K562 (cell line): ENCODE measurements at regions not wholly inside any gene's neighbourhood (a gene's known extent, or its start where the extent isn't known, plus 50 kb on each side); places are given as distances from the start of the nearest gene placed in this dataset.

Experiments used
- ATAC-seq: fragments of 200-7000 bp; cut with Tn5 transposase; 3 replicates; pipeline ENCODE4 v1.9.1; 2020; ENCODE audit warnings: moderate library complexity
- BruUV-seq: library from RNA; stranded (reverse); fragments of 400-500 nt; replicated peaks from 2 replicates; lab custom pipeline; 2021; lab: Mats Ljungman, UMichigan
- CTCF ChIA-PET: fragments of 300-600 bp; formaldehyde crosslinking; extraction: SDS; loops from one replicate; lab custom pipeline; 2021; ENCODE audit warnings: low intra/inter-chr PET ratio; lab: Yijun Ruan, JAX
- POLR2A ChIA-PET: fragments of 300-600, 350-650 bp; sonication (Branson Sonifier 250); formaldehyde crosslinking; extraction: SDS; loops from one replicate; lab custom pipeline; 2021; ENCODE audit warnings: antibody characterized with exemption, inconsistent platforms; lab: Yijun Ruan, JAX
- DNase-seq, 4 experiments: peaks; one replicate each; pipeline versions ENCODE4 v3.0.0 to v3.0.0-alpha.2; 2011 to 2018; ENCODE audit warnings: low spot score in 3 of 4, mixed read lengths in 3 of 4; ENCODE audit errors: extremely low read depth in 1 of 4
- FAIRE-seq: peaks from 2 replicates; lab custom pipeline; 2011; peaks lifted over from hg19 to GRCh38; lab: Jason Lieb, UNC
- H2AFZ ChIP-seq: 2 replicates; pipeline ENCODE4 v1.6.0; 2011; ENCODE audit warnings: low read depth, low read length, control low read depth, inconsistent platforms
- H3K27ac ChIP-seq: fragments of 200-600 bp; 3 replicates; pipeline ENCODE4 v1.8.0; 2011; ENCODE audit warnings: low read depth, mild to moderate bottlenecking, control low read depth, inconsistent platforms, low read length, moderate library complexity, mixed read lengths; ENCODE audit errors: extremely low read depth
- H3K27me3 ChIP-seq, 2 experiments: fragments of 300-600 bp in 1 of 2; 2 replicates in 1 of 2; 3 replicates in 1 of 2; pipeline versions ENCODE4 v1.6.0 to v1.8.0; 2011; ENCODE audit warnings: inconsistent platforms in 2 of 2, low read length in 2 of 2, mild to moderate bottlenecking in 1 of 2, mixed read lengths in 1 of 2, moderate library complexity in 1 of 2; ENCODE audit not compliant: control insufficient read depth in 2 of 2, insufficient read depth in 2 of 2
- H3K36me3 ChIP-seq: fragments of 300-600 bp; 3 replicates; pipeline ENCODE4 v1.8.0; 2011; ENCODE audit warnings: mild to moderate bottlenecking, low read length, inconsistent platforms; ENCODE audit not compliant: control insufficient read depth, insufficient read depth
- H3K4me1 ChIP-seq, 2 experiments: fragments of 200-600 bp in 1 of 2; replicated peaks in 1 of 2; 2 replicates in 1 of 2; 3 replicates in 1 of 2; pipeline versions ENCODE4 v1.5.1 to v1.8.0; 2011; ENCODE audit warnings: inconsistent platforms in 2 of 2, low read length in 2 of 2, mild to moderate bottlenecking in 1 of 2, mixed read lengths in 1 of 2, moderate library complexity in 1 of 2; ENCODE audit not compliant: control insufficient read depth in 2 of 2, insufficient read depth in 2 of 2
- H3K4me2 ChIP-seq: 2 replicates; pipeline ENCODE4 v1.6.1; 2011; ENCODE audit warnings: low read length, control low read depth, inconsistent platforms, mixed read lengths; ENCODE audit not compliant: insufficient read depth
- H3K4me3 ChIP-seq: fragments of 200-600 bp; sonication (generic), shearing (Covaris generic); 2 replicates; pipeline ENCODE4 v1.5.1; 2016; ENCODE audit warnings: control low read depth, inconsistent platforms
- H3K79me2 ChIP-seq: fragments of 200-600 bp; 3 replicates; pipeline ENCODE4 v1.8.0; 2011; ENCODE audit warnings: low read length, inconsistent platforms; ENCODE audit not compliant: control insufficient read depth, insufficient read depth
- H3K9ac ChIP-seq, 2 experiments: 2 replicates each; pipeline versions ENCODE4 v1.6.0 to v1.6.1; 2011; ENCODE audit warnings: low read depth in 2 of 2, low read length in 2 of 2, control low read depth in 1 of 2, inconsistent platforms in 1 of 2, mild to moderate bottlenecking in 1 of 2, mixed read lengths in 1 of 2; ENCODE audit not compliant: insufficient read depth in 1 of 2
- H3K9me1 ChIP-seq: one replicate; pipeline ENCODE4 v1.6.0; 2011; ENCODE audit warnings: inconsistent platforms, mild to moderate bottlenecking, low read length, moderate library complexity; ENCODE audit not compliant: control insufficient read depth, insufficient read depth
- H3K9me3 ChIP-seq: replicated peaks from 2 replicates; pipeline ENCODE4 v1.5.1; 2011; ENCODE audit warnings: low read depth, low read length, inconsistent platforms; ENCODE audit not compliant: control insufficient read depth, insufficient read depth
- H4K20me1 ChIP-seq: replicated peaks from 2 replicates; pipeline ENCODE4 v1.6.1; 2011; ENCODE audit warnings: low read length, inconsistent platforms, mixed read lengths; ENCODE audit not compliant: control insufficient read depth, insufficient read depth
- ARNT ChIP-seq, 2 experiments: fragments of 450-650 bp; IDR thresholded peaks; 2 replicates each; pipeline ENCODE4 v1.6.1; 2016; ENCODE audit warnings: mild to moderate bottlenecking in 1 of 2
- ATF1 ChIP-seq, 2 experiments: fragments of 450-650 bp in 1 of 2; IDR thresholded peaks; 2 replicates each; pipeline ENCODE4 v1.6.1; 2016; ENCODE audit warnings: missing compliant biosample characterization in 1 of 2, missing genetic modification characterization in 1 of 2
- CC2D1A ChIP-seq: fragments of 450-650 bp; IDR thresholded peaks from 2 replicates; pipeline ENCODE4 v1.6.1; 2017; ENCODE audit warnings: mild to moderate bottlenecking
- HLTF ChIP-seq: fragments of 450-650 bp; IDR thresholded peaks from 2 replicates; pipeline ENCODE4 v1.6.1; 2016
- KHSRP ChIP-seq: fragments of 450-650 bp; IDR thresholded peaks from 2 replicates; pipeline ENCODE4 v1.6.1; 2017
- NELFE ChIP-seq: IDR thresholded peaks from 2 replicates; pipeline ENCODE4 v1.6.1; 2011; ENCODE audit warnings: mild to moderate bottlenecking; ENCODE audit not compliant: insufficient read depth, insufficient read length
- RBM17 ChIP-seq: fragments of 200-400 bp; formaldehyde crosslinking; IDR thresholded peaks from 2 replicates; pipeline ENCODE4 v1.6.1; 2017; ENCODE audit warnings: low read depth, mild to moderate bottlenecking, low read length, borderline replicate concordance
- SFPQ ChIP-seq: fragments of 200-400 bp; formaldehyde crosslinking; IDR thresholded peaks from 2 replicates; pipeline ENCODE4 v1.6.1; 2017; ENCODE audit warnings: mild to moderate bottlenecking, low read depth, low read length, moderate library complexity
- TCF3 ChIP-seq: sonication (generic); formaldehyde crosslinking; IDR thresholded peaks from 2 replicates; pipeline ENCODE4 v1.4.0; 2020; ENCODE audit warnings: mild to moderate bottlenecking, missing genetic modification reagents
- ZNF197 ChIP-seq: fragments of 200-800 bp; sonication (Bioruptor generic); IDR thresholded peaks from 2 replicates; pipeline ENCODE4 v1.6.1; 2016; ENCODE audit warnings: low read depth, missing genetic modification characterization, missing compliant biosample characterization
- ZNF589 ChIP-seq: fragments of 200-800 bp; sonication (Bioruptor generic); IDR thresholded peaks from 2 replicates; pipeline ENCODE4 v1.6.1; 2016; ENCODE audit warnings: low read depth, missing genetic modification characterization, missing compliant biosample characterization
- ZNF75A ChIP-seq: fragments of 450-650 bp; formaldehyde crosslinking; IDR thresholded peaks from 2 replicates; pipeline ENCODE4 v1.4.0; 2020; ENCODE audit warnings: mild to moderate bottlenecking
- ZNF77 ChIP-seq: fragments of 250-450 bp; sonication (Bioruptor Pico); IDR thresholded peaks from 2 replicates; pipeline ENCODE4 v1.5.0; 2020
- ZNF785 ChIP-seq: fragments of 250-450 bp; sonication (Bioruptor Pico); IDR thresholded peaks from 2 replicates; pipeline ENCODE4 v1.4.0; 2020; ENCODE audit warnings: mild to moderate bottlenecking
- WGBS: fragments of 100-300 bp; shearing (Covaris generic); methylation state at CpG from one replicate; pipeline ENCODE4 v1.1.6; 2016; ENCODE audit warnings: low coverage, mixed read lengths; ENCODE audit not compliant: insufficient coverage; ENCODE audit errors: missing lambda C conversion rate; 5-methylcytosine and 5-hydroxymethylcytosine counted together
- in situ Hi-C: fragments of 300-500 bp; cut with MboI; formaldehyde crosslinking; loops from 4 replicates; pipeline ENCODE4 v1.15.0; 2018; ENCODE audit warnings: inconsistent platforms, mixed read lengths
- intact Hi-C: fragments of 100-400 bp; cut with micrococcal nuclease; formaldehyde crosslinking; loops from 2 replicates; pipeline ENCODE4 v1.14.2; 2022

GRCh38 chr6:21478883-21479539 is 114.5 kb upstream of the SOX4 start:
- Histone ChIP-seq H4K20me1 (no peaks in the 10 kb centered on the region), H3K9me3 (no peaks in the 10 kb centered on the region), H3K4me1 (no peaks in the 10 kb centered on the region), H3K27ac (no peak overlapping the region), H3K79me2 (no peaks in the 10 kb centered on the region), H3K4me2 (no peak overlapping the region), H3K4me3 (no peak overlapping the region), H3K27me3 (peaks cover 10 to 12% of the 10 kb centered on the region in 2 experiments; a peak in 3 of 5 replicates), H3K36me3 (no peaks in the 10 kb centered on the region), H3K9ac (no peak overlapping the region), H2AFZ (no peak overlapping the region), H3K9me1 (no peaks in the 10 kb centered on the region)
- POLR2A ChIA-PET = interaction anchor here (0.6 to 0.7 kb wide), 2 partner anchors 56 to 81 kb away, joined by 3 read pairs; no protein-coding TSS in a partner anchor
- no peak for DNase-seq
- ATAC-seq = no peak
- no TSS peak for BruUV-seq
- in situ Hi-C loops = no loop called here
- FAIRE-seq = no peak
- CTCF ChIA-PET = no interaction called here
- intact Hi-C loops = no loop called here
- WGBS = 1% methylated on average over 15 of the region's 15 CpGs
- TF ChIP-seq TCF3 (no peak), RBM17 (no peak), ARNT (IDR thresholded peaks at IDR 0.05) (no peak), ZNF77 (CRISPR knock-in tag) (no peak), ZNF785 (CRISPR knock-in tag) (no peak), CC2D1A (no peak), NELFE (no peak), ZNF75A (no peak), ATF1 (CRISPR knock-in tag; IDR thresholded peaks at IDR 0.05) (no peak), ATF1 (tag; IDR thresholded peaks at IDR 0.05) (no peak), ZNF197 (CRISPR knock-in tag) (no peak), HLTF (no peak), KHSRP (no peak), SFPQ (no peak), ZNF589 (CRISPR knock-in tag) (no peak)
